GM23248 (cell line): ENCODE measurements at regions not wholly inside any gene's neighbourhood (a gene's known extent, or its start where the extent isn't known, plus 50 kb on each side); places are given as distances from the start of the nearest gene placed in this dataset.

Experiments used
- DNase-seq: peaks from one replicate; pipeline ENCODE4 v3.0.0-alpha.2; 2015
- H2AFZ ChIP-seq: fragments of 200-600 bp; sonication (generic); 2 replicates; pipeline ENCODE4 v1.6.1; 2016; ENCODE audit warnings: antibody characterized with exemption
- H3F3A ChIP-seq: fragments of 200-600 bp; sonication (generic); 2 replicates; pipeline ENCODE4 v1.6.1; 2016; ENCODE audit warnings: mild to moderate bottlenecking, antibody characterized with exemption, mixed run types; ENCODE audit not compliant: insufficient read depth
- H3K27ac ChIP-seq: fragments of 200-600 bp; sonication (generic); 2 replicates; pipeline ENCODE4 v1.5.1; 2016; ENCODE audit warnings: mild to moderate bottlenecking
- H3K27me3 ChIP-seq: fragments of 200-600 bp; sonication (generic); replicated peaks from 2 replicates; pipeline ENCODE4 v1.6.1; 2016; ENCODE audit warnings: mild to moderate bottlenecking; ENCODE audit not compliant: insufficient read depth
- H3K36me3 ChIP-seq: fragments of 200-600 bp; sonication (generic); 2 replicates; pipeline ENCODE4 v1.6.1; 2016; ENCODE audit warnings: low read depth, mild to moderate bottlenecking
- H3K4me1 ChIP-seq: fragments of 200-600 bp; sonication (generic); 2 replicates; pipeline ENCODE4 v1.6.1; 2016; ENCODE audit warnings: mild to moderate bottlenecking; ENCODE audit not compliant: insufficient read depth
- H3K4me2 ChIP-seq: fragments of 200-600 bp; sonication (generic); one replicate; pipeline ENCODE4 v1.6.1; 2016; ENCODE audit warnings: mild to moderate bottlenecking; ENCODE audit not compliant: unreplicated experiment
- H3K4me3 ChIP-seq: fragments of 200-600 bp; sonication (generic); 2 replicates; pipeline ENCODE4 v1.5.1; 2016; ENCODE audit warnings: mild to moderate bottlenecking
- H3K79me2 ChIP-seq: fragments of 200-600 bp; sonication (generic); 2 replicates; pipeline ENCODE4 v1.6.1; 2016; ENCODE audit warnings: mild to moderate bottlenecking; ENCODE audit not compliant: insufficient read depth
- H3K9ac ChIP-seq: fragments of 200-600 bp; sonication (generic); 2 replicates; pipeline ENCODE4 v1.6.1; 2016; ENCODE audit warnings: mild to moderate bottlenecking
- H3K9me2 ChIP-seq: fragments of 200-600 bp; sonication (generic); 2 replicates; pipeline ENCODE4 v1.6.1; 2016; ENCODE audit warnings: mixed run types, mild to moderate bottlenecking, moderate library complexity; ENCODE audit not compliant: insufficient read depth
- H3K9me3 ChIP-seq: fragments of 200-600 bp; sonication (generic); one replicate; pipeline ENCODE4 v1.6.1; 2017; ENCODE audit warnings: low read depth
- H4K20me1 ChIP-seq: fragments of 200-600 bp; sonication (generic); 2 replicates; pipeline ENCODE4 v1.6.0; 2016; ENCODE audit not compliant: insufficient read depth
- EZH2 ChIP-seq: fragments of 200-600 bp; sonication (generic); IDR thresholded peaks from 2 replicates; pipeline ENCODE4 v1.6.1; 2018; ENCODE audit warnings: antibody characterized with exemption, mild to moderate bottlenecking; ENCODE audit not compliant: insufficient read depth, poor library complexity, severe bottlenecking
- EZH2phosphoT487 ChIP-seq: fragments of 200-600 bp; sonication (generic); IDR thresholded peaks from 2 replicates; pipeline ENCODE4 v1.6.1; 2018; ENCODE audit warnings: antibody characterized with exemption, moderate library complexity, mild to moderate bottlenecking, low read depth; ENCODE audit not compliant: insufficient read depth
- WGBS, 2 experiments: methylation state at CpG; one replicate each; pipeline ENCODE4 v1.1.6; 2015 to 2017; ENCODE audit warnings: low lambda C conversion rate in 2 of 2, low coverage in 1 of 2; ENCODE audit errors: missing lambda C conversion rate in 2 of 2; 5-methylcytosine and 5-hydroxymethylcytosine counted together
- in situ Hi-C: fragments of 300-500 bp; cut with MboI; formaldehyde crosslinking; loops from 2 replicates; pipeline ENCODE4 v1.15.0; 2020

- H3K36me3 ChIP-seq: no peaks in the 10 kb centered on the region
- 22% methylated on average over 4 of the region's 4 CpGs for WGBS, 2 experiments
- in situ Hi-C loops: no loop called here
Observed at GRCh38 chr20:21653628-21654027, 51.8 kb upstream of the PAX1 start.

GRCh38 chr20:21643417-21643816 is 62.0 kb upstream of the PAX1 start:
- Histone ChIP-seq H3K9me3 (no peaks in the 10 kb centered on the region), H3F3A (no peaks in the 10 kb centered on the region), H3K4me3 (no peak overlapping the region), H2AFZ (no peak overlapping the region), H3K4me2 (no peak overlapping the region), H3K36me3 (no peaks in the 10 kb centered on the region), H3K9me2 (no peaks in the 10 kb centered on the region), H3K27me3 (no peaks in the 10 kb centered on the region), H4K20me1 (no peaks in the 10 kb centered on the region), H3K4me1 (no peaks in the 10 kb centered on the region), H3K9ac (no peak overlapping the region), H3K79me2 (no peaks in the 10 kb centered on the region), H3K27ac (no peak overlapping the region)
- no peak for DNase-seq
- no peak for TF ChIP-seq EZH2
- no peak for TF ChIP-seq EZH2phosphoT487
- in situ Hi-C loops: no loop called here
- 21 to 34% methylated on average over 6 of the region's 6 CpGs for WGBS, 2 experiments

More at GRCh38 chr20:21653628-21654027, 51.8 kb upstream of the PAX1 start:
- Histone ChIP-seq H2AFZ (no peak overlapping the region), H3K9me3 (no peaks in the 10 kb centered on the region), H3K4me2 (no peak overlapping the region), H3K27me3 (no peaks in the 10 kb centered on the region), H3K27ac (no peak overlapping the region), H3K9ac (no peak overlapping the region), H4K20me1 (no peaks in the 10 kb centered on the region), H3K4me1 (no peaks in the 10 kb centered on the region), H3K79me2 (no peaks in the 10 kb centered on the region), H3K9me2 (no peaks in the 10 kb centered on the region), H3K4me3 (no peak overlapping the region), H3F3A (no peaks in the 10 kb centered on the region)
- no peak for DNase-seq
- no peak for TF ChIP-seq EZH2
- no peak for TF ChIP-seq EZH2phosphoT487

GRCh38 chr20:21640556-21640955 is 64.9 kb upstream of the PAX1 start:
- no peak for DNase-seq
- TF ChIP-seq EZH2phosphoT487 (no peak), EZH2 (no peak)
- Histone ChIP-seq H3K4me1 (no peaks in the 10 kb centered on the region), H3K9ac (no peak overlapping the region), H2AFZ (no peak overlapping the region), H3K4me2 (no peak overlapping the region), H3K9me3 (no peaks in the 10 kb centered on the region), H3K79me2 (no peaks in the 10 kb centered on the region), H3K9me2 (no peaks in the 10 kb centered on the region), H3F3A (no peaks in the 10 kb centered on the region), H3K36me3 (no peaks in the 10 kb centered on the region), H3K27ac (no peak overlapping the region), H4K20me1 (no peaks in the 10 kb centered on the region), H3K27me3 (no peaks in the 10 kb centered on the region), H3K4me3 (no peak overlapping the region)
- 0 to 2% methylated on average over 4 of the region's 4 CpGs for WGBS, 2 experiments
- in situ Hi-C loops: no loop called here

- in situ Hi-C loops: no loop called here
- H3K27me3 ChIP-seq: no peaks in the 10 kb centered on the region
- H2AFZ ChIP-seq: no peak overlapping the region
- H3K36me3 ChIP-seq: no peaks in the 10 kb centered on the region
- H3K4me1 ChIP-seq: no peaks in the 10 kb centered on the region
- no peak overlapping the region for H3K27ac ChIP-seq
- no peak overlapping the region for H3K4me2 ChIP-seq
- no peak overlapping the region for H3K9ac ChIP-seq
- H3K79me2 ChIP-seq: no peaks in the 10 kb centered on the region
- H3K9me3 ChIP-seq: no peaks in the 10 kb centered on the region
- TF ChIP-seq EZH2phosphoT487: no peak
- no peak for TF ChIP-seq EZH2
- DNase-seq: no peak
- H3K4me3 ChIP-seq: no peak overlapping the region
- 45 to 48% methylated on average over 4 of the region's 4 CpGs for WGBS, 2 experiments
- no peaks in the 10 kb centered on the region for H3K9me2 ChIP-seq
- H3F3A ChIP-seq: no peaks in the 10 kb centered on the region
- H4K20me1 ChIP-seq: no peaks in the 10 kb centered on the region
Observed at GRCh38 chr20:21633829-21634228, 71.6 kb upstream of the PAX1 start.

- Histone ChIP-seq H3K9me3 (no peaks in the 10 kb centered on the region), H3K27me3 (no peaks in the 10 kb centered on the region), H3F3A (no peaks in the 10 kb centered on the region), H4K20me1 (no peaks in the 10 kb centered on the region), H3K4me2 (no peak overlapping the region), H3K79me2 (no peaks in the 10 kb centered on the region), H3K4me1 (no peaks in the 10 kb centered on the region), H3K9ac (no peak overlapping the region), H3K9me2 (no peaks in the 10 kb centered on the region), H2AFZ (no peak overlapping the region), H3K4me3 (no peak overlapping the region), H3K36me3 (no peaks in the 10 kb centered on the region), H3K27ac (no peak overlapping the region)
- TF ChIP-seq EZH2phosphoT487 (no peak), EZH2 (no peak)
- in situ Hi-C loops: no loop called here
- whole genome bisulfite sequencing, 2 experiments: 16 to 21% methylated on average over 2 of the region's 2 CpGs
- no peak for DNase-seq
Observed at GRCh38 chr20:21632735-21633053, 72.8 kb upstream of the PAX1 start.
